ENCODE measurements at regions not wholly inside any gene's neighbourhood (a gene's known extent, or its start where the extent isn't known, plus 50 kb on each side); places are given as distances from the start of the nearest gene placed in this dataset.
"Not testable (repeated sequence)": the region's sequence is repeated elsewhere in the genome, so short reads cannot be mapped to it uniquely, and the experiment has no call there.

DNA sequence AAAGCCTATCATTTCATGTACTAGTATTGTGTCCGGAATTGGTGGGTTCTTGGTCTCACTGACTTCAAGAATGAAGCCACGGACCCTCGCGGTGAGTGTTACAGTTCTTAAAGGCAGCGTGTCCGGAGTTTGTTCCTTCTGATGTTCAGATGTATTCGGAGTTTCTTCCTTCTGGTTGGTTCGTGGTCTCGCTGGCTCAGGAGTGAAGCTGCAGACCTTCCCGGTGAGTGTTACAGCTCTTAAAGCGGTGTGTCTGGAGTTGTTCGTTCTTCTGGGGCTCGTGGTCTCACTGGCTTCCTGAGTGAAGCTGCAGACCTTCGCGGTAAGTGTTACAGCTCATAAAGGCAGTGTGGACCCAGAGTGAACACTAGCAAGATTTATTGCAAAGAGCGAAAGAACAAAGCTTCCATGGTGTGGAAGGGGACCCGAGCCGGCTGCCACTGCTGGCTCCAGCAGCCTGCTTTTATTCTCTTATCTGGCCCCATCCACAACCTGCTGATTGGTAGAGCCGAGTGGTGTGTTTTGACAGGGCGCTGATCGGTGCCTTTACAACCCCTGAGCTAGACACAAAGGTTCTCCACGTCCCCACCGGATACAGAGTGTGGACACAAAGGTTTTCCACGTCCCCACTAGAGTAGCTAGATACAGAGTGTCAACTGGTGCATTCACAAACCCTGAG, 341.5 kb downstream of the RFPL4B start:
- not testable (repeated sequence) for TF ChIP-seq CTCF (IDR thresholded peaks at IDR 0.05); TCF7L2 (IDR thresholded peaks at IDR 0.05; ENCODE audit: low read depth, low read length)
- TF ChIP-seq, protein P1, sequence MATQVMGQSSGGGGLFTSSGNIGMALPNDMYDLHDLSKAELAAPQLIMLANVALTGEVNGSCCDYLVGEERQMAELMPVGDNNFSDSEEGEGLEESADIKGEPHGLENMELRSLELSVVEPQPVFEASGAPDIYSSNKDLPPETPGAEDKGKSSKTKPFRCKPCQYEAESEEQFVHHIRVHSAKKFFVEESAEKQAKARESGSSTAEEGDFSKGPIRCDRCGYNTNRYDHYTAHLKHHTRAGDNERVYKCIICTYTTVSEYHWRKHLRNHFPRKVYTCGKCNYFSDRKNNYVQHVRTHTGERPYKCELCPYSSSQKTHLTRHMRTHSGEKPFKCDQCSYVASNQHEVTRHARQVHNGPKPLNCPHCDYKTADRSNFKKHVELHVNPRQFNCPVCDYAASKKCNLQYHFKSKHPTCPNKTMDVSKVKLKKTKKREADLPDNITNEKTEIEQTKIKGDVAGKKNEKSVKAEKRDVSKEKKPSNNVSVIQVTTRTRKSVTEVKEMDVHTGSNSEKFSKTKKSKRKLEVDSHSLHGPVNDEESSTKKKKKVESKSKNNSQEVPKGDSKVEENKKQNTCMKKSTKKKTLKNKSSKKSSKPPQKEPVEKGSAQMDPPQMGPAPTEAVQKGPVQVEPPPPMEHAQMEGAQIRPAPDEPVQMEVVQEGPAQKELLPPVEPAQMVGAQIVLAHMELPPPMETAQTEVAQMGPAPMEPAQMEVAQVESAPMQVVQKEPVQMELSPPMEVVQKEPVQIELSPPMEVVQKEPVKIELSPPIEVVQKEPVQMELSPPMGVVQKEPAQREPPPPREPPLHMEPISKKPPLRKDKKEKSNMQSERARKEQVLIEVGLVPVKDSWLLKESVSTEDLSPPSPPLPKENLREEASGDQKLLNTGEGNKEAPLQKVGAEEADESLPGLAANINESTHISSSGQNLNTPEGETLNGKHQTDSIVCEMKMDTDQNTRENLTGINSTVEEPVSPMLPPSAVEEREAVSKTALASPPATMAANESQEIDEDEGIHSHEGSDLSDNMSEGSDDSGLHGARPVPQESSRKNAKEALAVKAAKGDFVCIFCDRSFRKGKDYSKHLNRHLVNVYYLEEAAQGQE (IDR thresholded peaks at IDR 0.05; ENCODE audit: insufficient read depth in 1 of 2, low read depth in 2 of 2, low read length in 1 of 2), result not testable (repeated sequence)
